GM21515 (cell line): ENCODE measurements at regions not wholly inside any gene's neighbourhood (a gene's known extent, or its start where the extent isn't known, plus 50 kb on each side); places are given as distances from the start of the nearest gene placed in this dataset.
"Not testable (repeated sequence)": the region's sequence is repeated elsewhere in the genome, so short reads cannot be mapped to it uniquely, and the experiment has no call there.

ENCODE experiments used
- ATAC-seq: cut with Tn5 transposase; IDR thresholded peaks from one replicate; pipeline ENCODE4 v1.9.1; 2021; ENCODE audit not compliant: unreplicated experiment

DNA sequence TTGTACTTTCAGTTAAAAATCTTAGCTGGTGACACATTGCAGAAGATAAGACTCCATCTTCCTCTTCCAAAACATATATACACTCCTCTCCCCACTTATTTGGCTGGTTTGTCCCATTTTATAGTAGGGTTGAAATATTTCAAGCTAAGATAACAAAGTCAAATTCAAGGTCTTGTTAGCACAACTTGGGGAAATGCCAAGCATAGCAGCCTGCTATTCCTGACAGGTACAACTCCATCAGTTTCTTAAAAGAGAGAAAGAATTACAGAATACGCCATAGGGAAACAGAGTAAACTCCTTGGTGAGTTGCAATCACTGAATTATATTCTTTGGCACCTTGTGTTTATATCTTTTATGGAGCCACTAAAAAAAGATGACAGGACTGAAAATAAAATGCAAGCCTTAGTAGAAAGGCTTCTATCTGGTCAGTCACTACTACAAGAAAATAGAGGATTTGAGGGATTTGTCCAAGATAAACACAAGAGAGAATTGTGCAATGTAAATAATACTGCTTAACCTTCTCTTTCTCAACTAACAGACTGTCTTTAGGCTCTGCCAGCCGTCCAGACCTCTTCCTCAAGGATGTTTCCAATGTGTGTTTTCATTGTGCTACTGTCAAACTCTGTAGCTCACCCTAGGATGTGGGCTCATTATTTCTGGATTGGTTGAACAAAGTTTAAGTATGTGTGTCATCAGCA, 170.3 kb downstream of the VEGFC start:
- no peak for ATAC-seq

DNA sequence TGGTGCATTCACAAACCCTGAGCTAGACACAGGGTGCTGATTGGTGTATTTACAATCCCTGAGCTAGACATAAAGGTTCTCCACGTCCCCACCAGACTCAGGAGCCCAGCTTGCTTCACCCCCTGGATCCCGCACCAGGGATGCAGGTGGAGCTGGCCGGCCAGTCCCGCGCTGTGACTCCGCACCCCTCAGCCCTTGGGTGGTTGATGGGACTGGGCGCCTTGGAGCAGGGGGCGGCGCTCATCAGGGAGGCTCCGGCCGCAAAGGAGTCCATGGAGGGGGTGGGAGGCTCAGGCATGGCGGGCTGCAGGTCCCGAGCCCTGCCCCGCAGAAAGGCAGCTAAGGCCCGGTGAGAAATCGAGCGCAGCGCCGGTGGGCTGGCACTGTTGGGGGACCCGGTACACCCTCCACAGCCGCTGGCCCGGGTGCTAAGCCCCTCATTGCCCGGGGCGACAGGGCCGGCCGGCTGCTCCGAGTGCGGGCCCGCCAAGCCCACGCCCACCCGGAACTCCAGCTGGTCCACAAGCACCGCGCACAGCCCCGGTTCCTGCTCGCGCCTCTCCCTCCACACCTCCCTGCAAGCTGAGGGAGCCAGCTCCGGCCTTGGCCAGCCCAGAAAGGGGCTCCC, 167.6 kb downstream of the VEGFC start:
- not testable (repeated sequence) for ATAC-seq

DNA sequence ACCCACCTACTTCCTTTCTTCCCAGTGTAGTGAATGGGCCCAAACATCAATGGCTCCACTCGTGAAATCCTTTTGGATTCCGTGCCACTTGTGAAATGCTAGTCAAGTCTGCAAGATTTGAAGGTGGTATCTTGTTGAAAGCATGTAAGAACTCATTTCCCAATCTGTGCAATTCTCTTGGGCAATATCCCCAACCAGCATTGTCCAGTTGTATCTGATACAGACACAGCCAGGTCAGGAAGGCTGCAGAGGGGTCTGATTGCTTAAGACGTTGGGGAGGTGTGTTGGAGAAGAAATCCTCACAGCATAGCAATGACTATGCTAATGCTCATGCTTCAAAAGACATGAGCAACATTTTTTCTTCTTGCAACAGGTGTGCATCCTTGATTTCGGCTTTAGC, 164.8 kb downstream of the VEGFC start:
- no peak for ATAC-seq

DNA sequence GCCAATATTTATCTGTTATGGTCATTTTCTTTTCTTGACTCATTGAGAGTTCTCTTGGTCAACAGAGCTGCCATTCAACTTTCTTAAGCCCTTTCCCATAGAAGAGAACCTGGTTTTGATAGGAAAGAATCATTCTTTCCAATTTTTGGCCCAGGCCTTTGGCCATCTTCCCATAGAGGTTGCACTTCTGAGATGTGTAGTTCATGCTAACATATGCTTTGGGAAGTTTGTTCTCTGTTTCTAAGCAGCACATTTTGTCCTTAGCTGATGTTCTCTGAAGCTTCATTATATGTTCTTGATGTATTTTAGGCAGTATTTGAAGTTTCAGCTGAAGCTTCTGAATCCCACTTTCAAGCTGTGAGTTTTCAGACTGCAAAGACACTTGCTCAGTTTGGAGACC, 161.1 kb downstream of the VEGFC start:
- ATAC-seq = no peak
